ENCODE measurements at regions not wholly inside any gene's neighbourhood (a gene's known extent, or its start where the extent isn't known, plus 50 kb on each side); places are given as distances from the start of the nearest gene placed in this dataset.

- Histone ChIP-seq H3T11ph (ENCODE audit: low read length) (no peak overlapping the region), H2AK5ac (ENCODE audit: insufficient read length, low read length) (no peak overlapping the region), H3K27me3 (ENCODE audit: insufficient read depth, low read length) (no peaks in the 10 kb centered on the region), H3K56ac (ENCODE audit: insufficient read length, low read depth, low read length) (no peak overlapping the region), H4K20me1 (ENCODE audit: control insufficient read depth, insufficient read depth, insufficient read length) (no peaks in the 10 kb centered on the region), H3K4me1 (ENCODE audit: insufficient read depth, low read length) (0 out of 2 replicates have a peak, but pooled peaks cover 2% of the 10 kb centered on the region), H3K9ac (ENCODE audit: extremely low read depth, insufficient read length, low read length) (no peak overlapping the region), H3K27ac (ENCODE audit: insufficient read length, low read depth, low read length) (no peak overlapping the region), H2BK20ac (ENCODE audit: low read depth, low read length, poor library complexity, severe bottlenecking) (no peak overlapping the region), H4K91ac (ENCODE audit: insufficient read length, low read depth, low read length) (no peak overlapping the region), H4K5ac (ENCODE audit: insufficient read length, low read depth, low read length) (no peak overlapping the region), H2BK12ac (ENCODE audit: insufficient read length, low read depth, low read length) (no peak overlapping the region), H3K79me2 (ENCODE audit: insufficient read depth, low read length) (no peaks in the 10 kb centered on the region), H3K9me3 (ENCODE audit: control insufficient read depth, low read depth, low read length) (no peaks in the 10 kb centered on the region), H3K23me2 (ENCODE audit: insufficient read length, low read depth, low read length, poor library complexity, severe bottlenecking) (no peaks in the 10 kb centered on the region), H3K23ac (ENCODE audit: insufficient read length, low read depth, low read length) (no peak overlapping the region), H2BK15ac (ENCODE audit: low read depth, low read length) (no peak overlapping the region), H4K8ac (replicated peaks; ENCODE audit: insufficient read length, low read depth, low read length) (no peak overlapping the region), H3K18ac (ENCODE audit: insufficient read length, low read depth, low read length) (no peak overlapping the region), H3K4ac (ENCODE audit: low read depth, low read length) (no peak overlapping the region), H2BK5ac (ENCODE audit: insufficient read length, low read length) (no peak overlapping the region), H2AFZ (ENCODE audit: low read length) (no peak overlapping the region), H3K14ac (ENCODE audit: insufficient read depth, low read length) (no peak overlapping the region), H2BK120ac (ENCODE audit: low read depth, low read length, poor library complexity, severe bottlenecking) (no peak overlapping the region), H3K79me1 (ENCODE audit: insufficient read depth, low read depth, low read length, poor library complexity, severe bottlenecking) (no peaks in the 10 kb centered on the region), H3K4me2 (ENCODE audit: insufficient read depth, insufficient read length, low read length) (no peak overlapping the region)
- H3K27me3 Mint-ChIP-seq (ENCODE audit: low read depth) = peaks cover 2% of the 10 kb centered on the region
- no peaks in the 10 kb centered on the region for H3K36me3 Mint-ChIP-seq (ENCODE audit: insufficient read depth in 1 of 3, low read depth in 3 of 3)
- no peak for TF ChIP-seq CTCF (conservative IDR thresholded peaks at IDR 0.05)
- no peak overlapping the region for H3K4me3 Mint-ChIP-seq
- peaks cover 17 to 19% of the 10 kb centered on the region in 2 experiments for H3K4me1 Mint-ChIP-seq
- no peak overlapping the region for H3K27ac Mint-ChIP-seq
- DNase-seq = no peak
- no peaks in the 10 kb centered on the region for H3K9me3 Mint-ChIP-seq
- no CpG with 5 or more reads among the region's 4 CpGs for WGBS (ENCODE audit: extremely low coverage, insufficient read length, low lambda C conversion rate)
Measured at GRCh38 chr10:120760253-120760652, 90.9 kb upstream of the WDR11 start.

All from H9 (cell line).